PC-9 (cell line): ENCODE measurements at regions not wholly inside any gene's neighbourhood (a gene's known extent, or its start where the extent isn't known, plus 50 kb on each side); places are given as distances from the start of the nearest gene placed in this dataset.
"Not testable (repeated sequence)": the region's sequence is repeated elsewhere in the genome, so short reads cannot be mapped to it uniquely, and the experiment has no call there.

ENCODE experiments used
- BruUV-seq: library from RNA; stranded (reverse); fragments of 400-500 nt; replicated peaks from 2 replicates; lab custom pipeline; 2021; lab: Mats Ljungman, UMichigan
- CTCF ChIA-PET: fragments of 300-600 bp; sonication (Branson Sonifier 250); formaldehyde crosslinking; loops from one replicate; lab custom pipeline; 2022; ENCODE audit warnings: antibody characterized with exemption; lab: Charles Lee
- POLR2A ChIA-PET: fragments of 300-600 bp; sonication (Branson Sonifier 250); formaldehyde crosslinking; loops from one replicate; lab custom pipeline; 2022; ENCODE audit warnings: antibody characterized with exemption; ENCODE audit not compliant: unreplicated experiment; lab: Charles Lee
- DNase-seq, 2 experiments: peaks; one replicate each; pipeline versions ENCODE4 v3.0.0 to v3.0.0-alpha.2; 2015 to 2022; ENCODE audit warnings: mixed read lengths in 1 of 2
- H2AFZ ChIP-seq: fragments of 200-600 bp; sonication (generic); 2 replicates; pipeline ENCODE4 v1.8.1; 2017; ENCODE audit warnings: antibody characterized with exemption
- H3F3A ChIP-seq: fragments of 200-600 bp; sonication (generic); 2 replicates; pipeline ENCODE4 v1.8.1; 2017; ENCODE audit warnings: antibody characterized with exemption, mild to moderate bottlenecking, low read depth; ENCODE audit not compliant: insufficient read depth
- H3K27ac ChIP-seq: fragments of 200-600 bp; sonication (generic); 2 replicates; pipeline ENCODE4 v1.6.1; 2016; ENCODE audit warnings: mixed run types
- H3K27me3 ChIP-seq: fragments of 200-600 bp; sonication (generic); 2 replicates; pipeline ENCODE4 v1.6.1; 2016; ENCODE audit warnings: low read depth, mixed run types; ENCODE audit not compliant: insufficient read depth
- H3K36me3 ChIP-seq: fragments of 200-600 bp; sonication (generic); 2 replicates; pipeline ENCODE4 v1.6.1; 2016; ENCODE audit warnings: low read depth, mixed run types
- H3K4me1 ChIP-seq: fragments of 200-600 bp; sonication (generic); replicated peaks from 2 replicates; pipeline ENCODE4 v1.6.1; 2016; ENCODE audit warnings: mixed run types; ENCODE audit not compliant: insufficient read depth
- H3K4me2 ChIP-seq: fragments of 200-600 bp; sonication (generic); 2 replicates; pipeline ENCODE4 v1.6.1; 2017; ENCODE audit warnings: mixed run types
- H3K4me3 ChIP-seq: fragments of 200-600 bp; sonication (generic); 2 replicates; pipeline ENCODE4 v1.6.1; 2016; ENCODE audit warnings: mixed run types
- H3K79me2 ChIP-seq: fragments of 200-600 bp; sonication (generic); 2 replicates; pipeline ENCODE4 v1.6.1; 2017; ENCODE audit warnings: low read depth, mixed run types
- H3K9me2 ChIP-seq: fragments of 200-600 bp; sonication (generic); 2 replicates; pipeline ENCODE4 v1.8.1; 2017; ENCODE audit warnings: mild to moderate bottlenecking; ENCODE audit not compliant: insufficient read depth
- H3K9me3 ChIP-seq: fragments of 200-600 bp; sonication (generic); 2 replicates; pipeline ENCODE4 v1.8.1; 2016; ENCODE audit warnings: low read depth; ENCODE audit not compliant: insufficient read depth
- H4K20me1 ChIP-seq: fragments of 200-600 bp; sonication (generic); 2 replicates; pipeline ENCODE4 v1.8.1; 2017; ENCODE audit not compliant: insufficient read depth
- EZH2 ChIP-seq: fragments of 200-600 bp; sonication (generic); IDR thresholded peaks from 2 replicates; pipeline ENCODE4 v1.8.0; 2017; ENCODE audit warnings: antibody characterized with exemption, low read depth
- intact Hi-C: fragments of 100-400 bp; cut with micrococcal nuclease; formaldehyde crosslinking; loops from one replicate; pipeline ENCODE4 v1.10.0; 2022; ENCODE audit not compliant: unreplicated experiment
- TF ChIP-seq, protein P1 (sequence below): fragments of 200-600 bp; sonication (generic); conservative IDR thresholded peaks from 2 replicates; pipeline ENCODE4 v1.6.1; 2017; ENCODE audit warnings: mixed run types, antibody characterized with exemption, mild to moderate bottlenecking, moderate library complexity

DNA sequence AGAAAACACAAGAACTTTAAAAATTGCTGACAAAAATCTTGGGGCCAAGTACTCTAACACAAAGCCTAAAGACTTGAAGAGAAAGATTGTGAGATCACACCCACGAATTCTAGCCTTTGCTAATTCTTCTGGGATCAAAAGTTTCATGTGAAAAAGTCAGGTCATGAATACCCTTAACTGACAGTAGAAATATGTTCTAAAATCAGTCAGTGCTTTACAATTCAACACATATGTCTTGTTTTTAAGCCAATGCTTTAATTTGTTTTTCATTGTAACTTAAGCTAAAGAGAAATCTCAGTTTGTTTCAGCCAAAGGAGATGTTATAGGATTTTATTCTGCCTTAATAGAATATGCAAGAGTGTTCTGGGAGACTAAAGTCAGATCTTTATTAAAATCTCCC is 78.2 kb upstream of the PLEKHG1 start:
- Histone ChIP-seq H3K4me3 (no peak overlapping the region), H3K36me3 (no peaks in the 10 kb centered on the region), H3K79me2 (no peaks in the 10 kb centered on the region), H2AFZ (no peak overlapping the region), H3F3A (no peaks in the 10 kb centered on the region), H3K27me3 (no peaks in the 10 kb centered on the region), H3K4me1 (no peaks in the 10 kb centered on the region), H3K9me2 (peaks cover 4% of the 10 kb centered on the region; the same call in 1 of the 2 replicates), H4K20me1 (no peaks in the 10 kb centered on the region), H3K9me3 (no peaks in the 10 kb centered on the region), H3K4me2 (no peak overlapping the region), H3K27ac (no peak overlapping the region)
- BruUV-seq: no TSS peak
- TF ChIP-seq EZH2: no peak
- TF ChIP-seq, protein P1, sequence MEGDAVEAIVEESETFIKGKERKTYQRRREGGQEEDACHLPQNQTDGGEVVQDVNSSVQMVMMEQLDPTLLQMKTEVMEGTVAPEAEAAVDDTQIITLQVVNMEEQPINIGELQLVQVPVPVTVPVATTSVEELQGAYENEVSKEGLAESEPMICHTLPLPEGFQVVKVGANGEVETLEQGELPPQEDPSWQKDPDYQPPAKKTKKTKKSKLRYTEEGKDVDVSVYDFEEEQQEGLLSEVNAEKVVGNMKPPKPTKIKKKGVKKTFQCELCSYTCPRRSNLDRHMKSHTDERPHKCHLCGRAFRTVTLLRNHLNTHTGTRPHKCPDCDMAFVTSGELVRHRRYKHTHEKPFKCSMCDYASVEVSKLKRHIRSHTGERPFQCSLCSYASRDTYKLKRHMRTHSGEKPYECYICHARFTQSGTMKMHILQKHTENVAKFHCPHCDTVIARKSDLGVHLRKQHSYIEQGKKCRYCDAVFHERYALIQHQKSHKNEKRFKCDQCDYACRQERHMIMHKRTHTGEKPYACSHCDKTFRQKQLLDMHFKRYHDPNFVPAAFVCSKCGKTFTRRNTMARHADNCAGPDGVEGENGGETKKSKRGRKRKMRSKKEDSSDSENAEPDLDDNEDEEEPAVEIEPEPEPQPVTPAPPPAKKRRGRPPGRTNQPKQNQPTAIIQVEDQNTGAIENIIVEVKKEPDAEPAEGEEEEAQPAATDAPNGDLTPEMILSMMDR: no peak
- intact Hi-C loops: no loop called here
- no peak for DNase-seq
- CTCF ChIA-PET: no interaction called here
- POLR2A ChIA-PET: interaction anchor here (0.6 kb wide), 1 partner anchor 54 kb away, joined by 7 read pairs; no protein-coding TSS in a partner anchor

DNA sequence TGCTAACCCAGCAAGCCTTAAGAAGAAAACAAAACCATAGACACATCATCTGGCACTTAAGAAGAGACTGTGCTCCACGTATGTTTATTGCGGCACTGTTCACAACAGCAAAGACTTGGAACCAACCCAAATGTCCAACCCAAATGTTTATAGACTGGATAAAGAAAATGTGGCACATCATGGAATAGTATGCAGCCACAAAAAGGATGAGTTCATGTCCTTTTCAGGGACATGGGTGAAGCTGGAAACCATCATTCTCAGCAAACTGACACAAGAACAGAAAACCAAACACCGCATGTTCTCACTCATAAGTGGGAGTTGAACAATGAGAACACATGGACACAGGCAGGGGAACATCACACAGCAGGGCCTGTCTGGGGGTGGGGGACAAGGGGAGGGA is 76.5 kb upstream of the PLEKHG1 start:
- H3K79me2 ChIP-seq, H3K4me1 ChIP-seq, intact Hi-C loops, BruUV-seq, H3K4me3 ChIP-seq, H3K9me2 ChIP-seq, H2AFZ ChIP-seq, H3F3A ChIP-seq, H3K4me2 ChIP-seq, POLR2A ChIA-PET, H3K27ac ChIP-seq, H3K36me3 ChIP-seq, DNase-seq, H3K9me3 ChIP-seq, H4K20me1 ChIP-seq, CTCF ChIA-PET, H3K27me3 ChIP-seq: not testable (repeated sequence)

DNA sequence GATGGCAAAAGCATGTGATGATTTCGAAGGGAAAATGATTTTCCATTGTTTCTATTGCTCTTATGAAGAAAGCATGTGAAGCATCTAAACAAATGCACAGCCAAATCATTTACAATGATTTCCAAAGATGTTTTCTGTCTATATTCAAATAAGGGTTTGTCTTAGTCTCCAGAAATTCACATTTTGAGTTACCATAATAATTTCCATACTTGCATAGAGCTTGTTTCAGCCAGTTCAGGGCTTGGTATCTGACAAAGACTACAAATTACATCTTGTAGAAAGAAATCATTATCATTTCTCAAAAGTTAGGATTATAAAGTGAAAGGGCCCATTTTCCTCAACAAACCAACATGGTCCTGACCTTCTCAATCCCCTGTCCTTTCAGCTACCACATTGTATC is 74.4 kb upstream of the PLEKHG1 start:
- Histone ChIP-seq H4K20me1 (no peaks in the 10 kb centered on the region), H3K9me2 (peaks cover 4% of the 10 kb centered on the region; the same call in 1 of the 2 replicates), H3K27ac (no peak overlapping the region), H3K4me3 (no peak overlapping the region), H3K4me1 (peaks cover 15% of the 10 kb centered on the region), H3K4me2 (no peak overlapping the region), H3K79me2 (no peaks in the 10 kb centered on the region), H3K36me3 (no peaks in the 10 kb centered on the region), H3K9me3 (no peaks in the 10 kb centered on the region), H3F3A (no peaks in the 10 kb centered on the region), H2AFZ (no peak overlapping the region), H3K27me3 (no peaks in the 10 kb centered on the region)
- DNase-seq: no peak
- TF ChIP-seq EZH2: no peak
- TF ChIP-seq, protein P1: no peak
- no TSS peak for BruUV-seq
- intact Hi-C loops: no loop called here
- CTCF ChIA-PET: no interaction called here
- POLR2A ChIA-PET: no interaction called here

DNA sequence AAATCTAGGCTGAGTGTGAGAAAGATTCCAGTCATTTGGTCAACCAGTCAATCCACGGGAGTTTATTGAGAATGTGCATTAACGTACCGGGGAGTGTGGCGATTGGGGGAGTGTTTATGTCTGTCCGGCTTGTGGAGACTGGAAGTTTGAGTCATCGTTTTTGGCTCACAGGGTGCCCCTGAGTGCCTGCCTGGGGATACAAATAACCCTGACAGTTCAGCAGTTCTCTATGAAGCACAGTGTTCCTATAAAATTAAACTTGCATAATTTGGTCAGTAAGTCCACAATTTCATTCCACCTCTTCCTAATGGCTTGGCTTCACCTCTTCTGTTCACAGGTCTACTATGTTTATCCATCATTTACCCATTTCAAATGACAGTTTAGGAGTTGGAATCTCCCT is 72.6 kb upstream of the PLEKHG1 start:
- H4K20me1 ChIP-seq: no peaks in the 10 kb centered on the region
- no TSS peak for BruUV-seq
- H3K9me2 ChIP-seq: peaks cover 4% of the 10 kb centered on the region; the same call in 1 of the 2 replicates
- intact Hi-C loops: no loop called here
- H3K27me3 ChIP-seq: no peaks in the 10 kb centered on the region
- H3K27ac ChIP-seq: no peak overlapping the region
- peaks cover 16% of the 10 kb centered on the region for H3K4me1 ChIP-seq
- H3K4me2 ChIP-seq: no peak overlapping the region
- H3K79me2 ChIP-seq: no peaks in the 10 kb centered on the region
- H2AFZ ChIP-seq: no peak overlapping the region
- H3F3A ChIP-seq: no peaks in the 10 kb centered on the region
- no peaks in the 10 kb centered on the region for H3K9me3 ChIP-seq
- CTCF ChIA-PET: no interaction called here
- no peak for TF ChIP-seq EZH2
- TF ChIP-seq, protein P1: no peak
- DNase-seq: no peak
- no peaks in the 10 kb centered on the region for H3K36me3 ChIP-seq
- no peak overlapping the region for H3K4me3 ChIP-seq
- POLR2A ChIA-PET: no interaction called here
